HL-60 (cell line): ENCODE measurements at regions not wholly inside any gene's neighbourhood (a gene's known extent, or its start where the extent isn't known, plus 50 kb on each side); places are given as distances from the start of the nearest gene placed in this dataset.

Experiments used
- DNase-seq, 2 experiments: peaks; one replicate each; pipeline ENCODE4 v3.0.0-alpha.2; 2010 to 2020; ENCODE audit warnings: low read depth in 1 of 2, low spot score in 1 of 2
- H3K27ac ChIP-seq: fragments of 250-450 bp; sonication (Bioruptor Pico); replicated peaks from 2 replicates; pipeline ENCODE4 v1.5.1; 2020; ENCODE audit warnings: mild to moderate bottlenecking, moderate library complexity
- H3K27me3 ChIP-seq: fragments of 250-450 bp; sonication (Bioruptor Pico); 2 replicates; pipeline ENCODE4 v1.5.1; 2021; ENCODE audit warnings: mild to moderate bottlenecking, moderate library complexity; ENCODE audit not compliant: insufficient read depth, poor library complexity, severe bottlenecking
- H3K4me3 ChIP-seq: replicated peaks from 2 replicates; pipeline ENCODE4 v1.5.1; 2011; ENCODE audit warnings: mild to moderate bottlenecking, control low read depth, low read length; ENCODE audit not compliant: insufficient read depth
- CTCF ChIP-seq: IDR thresholded peaks from one replicate; pipeline ENCODE4 v1.5.1; 2011; ENCODE audit warnings: low read length, control low read depth, inconsistent platforms; ENCODE audit not compliant: insufficient read depth
- GABPA ChIP-seq: IDR thresholded peaks from 2 replicates; pipeline ENCODE4 v1.6.1; 2012; ENCODE audit warnings: low read depth
- POLR2AphosphoS5 ChIP-seq: IDR thresholded peaks from 2 replicates; pipeline ENCODE4 v1.6.1; 2012; ENCODE audit warnings: low read depth
- REST ChIP-seq: IDR thresholded peaks from 2 replicates; pipeline ENCODE4 v1.6.1; 2012; ENCODE audit warnings: low read depth; ENCODE audit not compliant: insufficient replicate concordance
- SPI1 ChIP-seq: IDR thresholded peaks from 2 replicates; pipeline ENCODE4 v1.6.1; 2012; ENCODE audit warnings: low read depth, mild to moderate bottlenecking, borderline replicate concordance

- Histone ChIP-seq H3K27ac (no peak overlapping the region), H3K27me3 (peaks cover 2% of the 10 kb centered on the region), H3K4me3 (no peak overlapping the region)
- DNase-seq: no peak
- TF ChIP-seq SPI1 (no peak), GABPA (no peak), POLR2AphosphoS5 (no peak), REST (no peak), CTCF (no peak)
Measured at GRCh38 chr18:55864281-55864680, 276.3 kb upstream of the TCF4 start.

GRCh38 chr18:55863876-55864275 lies 275.9 kb upstream of the TCF4 start:
- DNase-seq: no peak
- Histone ChIP-seq H3K27me3 (peaks cover 2% of the 10 kb centered on the region), H3K27ac (no peak overlapping the region), H3K4me3 (no peak overlapping the region)
- TF ChIP-seq POLR2AphosphoS5 (no peak), REST (no peak), GABPA (no peak), SPI1 (no peak), CTCF (no peak)

- Histone ChIP-seq H3K27ac (no peak overlapping the region), H3K27me3 (peaks cover 2% of the 10 kb centered on the region), H3K4me3 (no peak overlapping the region)
- TF ChIP-seq GABPA (no peak), POLR2AphosphoS5 (no peak)
- no peak for DNase-seq
Measured at GRCh38 chr18:55863391-55863706, 275.4 kb upstream of the TCF4 start.

GRCh38 chr18:55862693-55863390 lies 274.9 kb upstream of the TCF4 start:
- TF ChIP-seq REST (no peak), SPI1 (no peak), CTCF (no peak), GABPA (no peak), POLR2AphosphoS5 (no peak)

More at GRCh38 chr18:55862693-55863390, 274.9 kb upstream of the TCF4 start:
- Histone ChIP-seq H3K27me3 (no peaks in the 10 kb centered on the region), H3K27ac (no peak overlapping the region), H3K4me3 (no peak overlapping the region)
- no peak for DNase-seq
